H9 (cell line): ENCODE measurements at regions not wholly inside any gene's neighbourhood (a gene's known extent, or its start where the extent isn't known, plus 50 kb on each side); places are given as distances from the start of the nearest gene placed in this dataset.

Experiments used
- DNase-seq: peaks from one replicate; pipeline ENCODE4 v3.0.0-alpha.2; 2017
- H2AFZ ChIP-seq: one replicate; pipeline ENCODE4 v1.6.1; 2013; ENCODE audit warnings: mild to moderate bottlenecking, low read length, control low read depth, moderate library complexity
- H2AK5ac ChIP-seq: 2 replicates; pipeline ENCODE4 v1.6.1; 2013; ENCODE audit warnings: low read length, control low read depth, mixed read lengths; ENCODE audit not compliant: insufficient read length
- H2BK120ac ChIP-seq: one replicate; pipeline ENCODE4 v1.6.1; 2013; ENCODE audit warnings: low read depth, mild to moderate bottlenecking, low read length, control low read depth, inconsistent platforms; ENCODE audit not compliant: poor library complexity, severe bottlenecking
- H2BK12ac ChIP-seq: 2 replicates; pipeline ENCODE4 v1.6.1; 2013; ENCODE audit warnings: low read length, control low read depth, mixed read lengths, low read depth; ENCODE audit not compliant: insufficient read length
- H2BK15ac ChIP-seq: 2 replicates; pipeline ENCODE4 v1.6.1; 2013; ENCODE audit warnings: low read depth, low read length, control low read depth
- H2BK20ac ChIP-seq: one replicate; pipeline ENCODE4 v1.6.1; 2013; ENCODE audit warnings: low read depth, mild to moderate bottlenecking, low read length, control low read depth, inconsistent platforms; ENCODE audit not compliant: poor library complexity, severe bottlenecking
- H2BK5ac ChIP-seq: 2 replicates; pipeline ENCODE4 v1.6.1; 2013; ENCODE audit warnings: low read length, control low read depth, mixed read lengths; ENCODE audit not compliant: insufficient read length
- H3K14ac ChIP-seq: 2 replicates; pipeline ENCODE4 v1.6.1; 2013; ENCODE audit warnings: low read length, control low read depth; ENCODE audit not compliant: insufficient read depth
- H3K18ac ChIP-seq: 2 replicates; pipeline ENCODE4 v1.6.1; 2013; ENCODE audit warnings: low read depth, mild to moderate bottlenecking, mixed read lengths, low read length, control low read depth; ENCODE audit not compliant: insufficient read length
- H3K23ac ChIP-seq: 2 replicates; pipeline ENCODE4 v1.6.1; 2013; ENCODE audit warnings: low read length, control low read depth, mixed read lengths, low read depth; ENCODE audit not compliant: insufficient read length
- H3K23me2 ChIP-seq: 2 replicates; pipeline ENCODE4 v1.6.1; 2013; ENCODE audit warnings: low read depth, mild to moderate bottlenecking, mixed read lengths, low read length, control low read depth; ENCODE audit not compliant: insufficient read length, poor library complexity, severe bottlenecking
- H3K27ac ChIP-seq: 2 replicates; pipeline ENCODE4 v1.5.1; 2013; ENCODE audit warnings: low read length, control low read depth, mixed read lengths, low read depth; ENCODE audit not compliant: insufficient read length
- H3K27me3 ChIP-seq: 2 replicates; pipeline ENCODE4 v1.6.1; 2013; ENCODE audit warnings: low read length, control low read depth, inconsistent platforms; ENCODE audit not compliant: insufficient read depth
- H3K4ac ChIP-seq: 2 replicates; pipeline ENCODE4 v1.6.1; 2013; ENCODE audit warnings: low read depth, mild to moderate bottlenecking, control low read depth, inconsistent platforms, low read length, moderate library complexity
- H3K4me1 ChIP-seq: 2 replicates; pipeline ENCODE4 v1.6.1; 2013; ENCODE audit warnings: low read length, control low read depth, inconsistent platforms; ENCODE audit not compliant: insufficient read depth
- H3K4me2 ChIP-seq: 2 replicates; pipeline ENCODE4 v1.6.1; 2013; ENCODE audit warnings: low read length, control low read depth, mixed read lengths; ENCODE audit not compliant: insufficient read length, insufficient read depth
- H3K56ac ChIP-seq: 2 replicates; pipeline ENCODE4 v1.6.1; 2013; ENCODE audit warnings: low read depth, mild to moderate bottlenecking, mixed read lengths, low read length, control low read depth; ENCODE audit not compliant: insufficient read length
- H3K79me1 ChIP-seq: 2 replicates; pipeline ENCODE4 v1.6.1; 2013; ENCODE audit warnings: low read depth, mild to moderate bottlenecking, moderate library complexity, low read length, control low read depth, inconsistent platforms; ENCODE audit not compliant: insufficient read depth, poor library complexity, severe bottlenecking
- H3K79me2 ChIP-seq: 2 replicates; pipeline ENCODE4 v1.6.1; 2013; ENCODE audit warnings: low read length, control low read depth, inconsistent platforms; ENCODE audit not compliant: insufficient read depth
- H3K9ac ChIP-seq: 2 replicates; pipeline ENCODE4 v1.6.1; 2013; ENCODE audit warnings: low read length, control low read depth, mixed read lengths; ENCODE audit not compliant: insufficient read length; ENCODE audit errors: extremely low read depth
- H3K9me3 ChIP-seq: one replicate; pipeline ENCODE4 v1.6.1; 2013; ENCODE audit warnings: low read depth, low read length, inconsistent platforms; ENCODE audit not compliant: control insufficient read depth
- H3T11ph ChIP-seq: one replicate; pipeline ENCODE4 v1.6.1; 2013; ENCODE audit warnings: mild to moderate bottlenecking, low read length, control low read depth, inconsistent platforms
- H4K20me1 ChIP-seq: one replicate; pipeline ENCODE4 v1.6.1; 2013; ENCODE audit not compliant: control insufficient read depth, insufficient read length, insufficient read depth
- H4K5ac ChIP-seq: 2 replicates; pipeline ENCODE4 v1.6.1; 2013; ENCODE audit warnings: low read depth, mild to moderate bottlenecking, mixed read lengths, low read length, control low read depth; ENCODE audit not compliant: insufficient read length
- H4K8ac ChIP-seq: replicated peaks from 2 replicates; pipeline ENCODE4 v1.6.1; 2013; ENCODE audit warnings: low read length, control low read depth, mixed read lengths, low read depth; ENCODE audit not compliant: insufficient read length
- H4K91ac ChIP-seq: 2 replicates; pipeline ENCODE4 v1.6.1; 2013; ENCODE audit warnings: low read depth, mild to moderate bottlenecking, moderate library complexity, mixed read lengths, low read length, control low read depth; ENCODE audit not compliant: insufficient read length
- H3K27ac Mint-ChIP-seq, 3 experiments: 2 replicates in 2 of 3; 3 replicates in 1 of 3; pipeline ENCODE4 v1.8.0; 2020 to 2021; ENCODE audit warnings: mixed read lengths in 3 of 3, mild to moderate bottlenecking in 1 of 3, moderate library complexity in 1 of 3
- H3K27me3 Mint-ChIP-seq: 2 replicates; pipeline ENCODE4 v1.8.0; 2021; ENCODE audit warnings: low read depth, mild to moderate bottlenecking, moderate library complexity, mixed read lengths
- H3K36me3 Mint-ChIP-seq, 3 experiments: 2 replicates in 2 of 3; 3 replicates in 1 of 3; pipeline ENCODE4 v1.8.0; 2020 to 2021; ENCODE audit warnings: low read depth in 3 of 3, mixed read lengths in 3 of 3; ENCODE audit not compliant: insufficient read depth in 1 of 3
- H3K4me1 Mint-ChIP-seq, 2 experiments: 2 replicates each; pipeline ENCODE4 v1.8.0; 2020; ENCODE audit warnings: mixed read lengths in 2 of 2
- H3K4me3 Mint-ChIP-seq, 2 experiments: 2 replicates in 1 of 2; 3 replicates in 1 of 2; pipeline ENCODE4 v1.8.0; 2020 to 2021; ENCODE audit warnings: mild to moderate bottlenecking in 2 of 2, mixed read lengths in 2 of 2, moderate library complexity in 1 of 2
- H3K9me3 Mint-ChIP-seq, 2 experiments: 2 replicates in 1 of 2; 3 replicates in 1 of 2; pipeline ENCODE4 v1.8.0; 2020; ENCODE audit warnings: mild to moderate bottlenecking in 2 of 2, mixed read lengths in 2 of 2, moderate library complexity in 1 of 2
- WGBS: extraction: QIAGEN DNeasy Blood & Tissue Kit; methylation state at CpG from one replicate; pipeline ENCODE4 v1.1.7; 2013; ENCODE audit warnings: missing lambda C conversion rate, low lambda C conversion rate, mixed read lengths; ENCODE audit not compliant: insufficient read length; ENCODE audit errors: extremely low coverage; 5-methylcytosine and 5-hydroxymethylcytosine counted together
- TF ChIP-seq, protein P1 (sequence below): fragments of 200-600 bp; sonication (generic); conservative IDR thresholded peaks from 3 replicates; pipeline ENCODE4 v1.8.0; 2021; ENCODE audit warnings: antibody characterized with exemption, mild to moderate bottlenecking

DNA sequence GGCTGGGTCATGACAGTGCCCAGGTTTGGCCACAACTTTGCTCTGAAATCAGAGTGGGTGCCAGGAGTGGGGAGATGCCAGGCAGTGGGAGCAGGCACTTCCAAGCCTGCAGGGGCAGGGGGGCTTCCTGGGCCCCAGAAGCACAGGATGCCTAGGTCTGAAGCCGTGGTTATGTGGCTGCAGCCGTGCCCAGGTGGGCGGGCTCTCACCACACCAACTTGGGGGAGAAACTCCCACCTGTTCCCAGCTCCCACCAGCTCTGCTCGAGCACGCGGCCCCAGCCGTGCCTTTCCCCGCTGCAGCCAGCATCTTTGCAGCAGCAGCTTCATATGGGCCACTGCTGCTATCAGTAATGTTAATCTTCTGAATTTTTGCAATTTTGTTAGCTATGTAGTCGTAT, 331.4 kb downstream of the USP25 start:
- H3K4me1 Mint-ChIP-seq, result peaks cover 0 to 2% of the 10 kb centered on the region in 2 experiments; a peak in 2 of 4 replicates
- H3K79me2 ChIP-seq, result no peaks in the 10 kb centered on the region
- H3K9me3 Mint-ChIP-seq, result peaks cover 5 to 8% of the 10 kb centered on the region in 2 experiments; a peak in 3 of 5 replicates
- no peak overlapping the region for H2BK5ac ChIP-seq
- H3K27me3 ChIP-seq, result no peaks in the 10 kb centered on the region
- H3K4ac ChIP-seq, result no peak overlapping the region
- H2BK120ac ChIP-seq, result no peak overlapping the region
- H3K27ac ChIP-seq, result no peak overlapping the region
- H3K27ac Mint-ChIP-seq, result no peak overlapping the region
- no peak overlapping the region for H3K4me3 Mint-ChIP-seq
- no peaks in the 10 kb centered on the region for H4K20me1 ChIP-seq
- WGBS, result no CpG with 5 or more reads among the region's 9 CpGs
- no peaks in the 10 kb centered on the region for H3K23me2 ChIP-seq
- H2BK20ac ChIP-seq, result no peak overlapping the region
- H3K27me3 Mint-ChIP-seq, result peaks cover 1% of the 10 kb centered on the region; the same call in 1 of the 2 replicates
- no peak overlapping the region for H2AK5ac ChIP-seq
- H2BK15ac ChIP-seq, result no peak overlapping the region
- no peak overlapping the region for H4K5ac ChIP-seq
- no peaks in the 10 kb centered on the region for H3K9me3 ChIP-seq
- no peak overlapping the region for H3K18ac ChIP-seq
- H3K56ac ChIP-seq, result no peak overlapping the region
- no peaks in the 10 kb centered on the region for H3K79me1 ChIP-seq
- no peak overlapping the region for H4K8ac ChIP-seq
- no peaks in the 10 kb centered on the region for H3K4me1 ChIP-seq
- H4K91ac ChIP-seq, result no peak overlapping the region
- no peak overlapping the region for H3K23ac ChIP-seq
- no peak overlapping the region for H3K14ac ChIP-seq
- no peak overlapping the region for H3K4me2 ChIP-seq
- DNase-seq, result no peak
- H3T11ph ChIP-seq, result no peak overlapping the region
- TF ChIP-seq, protein P1, sequence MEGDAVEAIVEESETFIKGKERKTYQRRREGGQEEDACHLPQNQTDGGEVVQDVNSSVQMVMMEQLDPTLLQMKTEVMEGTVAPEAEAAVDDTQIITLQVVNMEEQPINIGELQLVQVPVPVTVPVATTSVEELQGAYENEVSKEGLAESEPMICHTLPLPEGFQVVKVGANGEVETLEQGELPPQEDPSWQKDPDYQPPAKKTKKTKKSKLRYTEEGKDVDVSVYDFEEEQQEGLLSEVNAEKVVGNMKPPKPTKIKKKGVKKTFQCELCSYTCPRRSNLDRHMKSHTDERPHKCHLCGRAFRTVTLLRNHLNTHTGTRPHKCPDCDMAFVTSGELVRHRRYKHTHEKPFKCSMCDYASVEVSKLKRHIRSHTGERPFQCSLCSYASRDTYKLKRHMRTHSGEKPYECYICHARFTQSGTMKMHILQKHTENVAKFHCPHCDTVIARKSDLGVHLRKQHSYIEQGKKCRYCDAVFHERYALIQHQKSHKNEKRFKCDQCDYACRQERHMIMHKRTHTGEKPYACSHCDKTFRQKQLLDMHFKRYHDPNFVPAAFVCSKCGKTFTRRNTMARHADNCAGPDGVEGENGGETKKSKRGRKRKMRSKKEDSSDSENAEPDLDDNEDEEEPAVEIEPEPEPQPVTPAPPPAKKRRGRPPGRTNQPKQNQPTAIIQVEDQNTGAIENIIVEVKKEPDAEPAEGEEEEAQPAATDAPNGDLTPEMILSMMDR, result no peak
- no peak overlapping the region for H2BK12ac ChIP-seq
- H2AFZ ChIP-seq, result no peak overlapping the region
- H3K9ac ChIP-seq, result no peak overlapping the region
- peaks cover 0 to 3% (median 1%) of the 10 kb centered on the region in 3 experiments; a peak in 1 of 7 replicates for H3K36me3 Mint-ChIP-seq
